ENCODE measurements at regions not wholly inside any gene's neighbourhood (a gene's known extent, or its start where the extent isn't known, plus 50 kb on each side); places are given as distances from the start of the nearest gene placed in this dataset.

GRCh38 chr4:96698831-96699230 is 858.9 kb downstream of the PDHA2 start:
- TF ChIP-seq EZH2phosphoT487 (IDR thresholded peaks at IDR 0.05; ENCODE audit: borderline replicate concordance) (no peak), POLR2AphosphoS5 (IDR thresholded peaks at IDR 0.05; ENCODE audit: low read depth, low read length) (no peak), YY1 (IDR thresholded peaks at IDR 0.05; ENCODE audit: extremely low read depth, insufficient replicate concordance, low read depth, low read length) (no peak), EZH2 (IDR thresholded peaks at IDR 0.05) (no peak), EGR1 (IDR thresholded peaks at IDR 0.05; ENCODE audit: low read depth) (no peak), ELF1 (IDR thresholded peaks at IDR 0.05; ENCODE audit: borderline replicate concordance, low read depth) (no peak), SRF (IDR thresholded peaks at IDR 0.05; ENCODE audit: low read depth) (no peak), POLR2A (IDR thresholded peaks at IDR 0.05; ENCODE audit: borderline replicate concordance, extremely low read depth, insufficient read depth, insufficient read length) (no peak), CEBPB (IDR thresholded peaks at IDR 0.05; ENCODE audit: low read depth) (no peak), SP1 (IDR thresholded peaks at IDR 0.05; ENCODE audit: low read depth) (no peak)
- TF ChIP-seq, protein P1, sequence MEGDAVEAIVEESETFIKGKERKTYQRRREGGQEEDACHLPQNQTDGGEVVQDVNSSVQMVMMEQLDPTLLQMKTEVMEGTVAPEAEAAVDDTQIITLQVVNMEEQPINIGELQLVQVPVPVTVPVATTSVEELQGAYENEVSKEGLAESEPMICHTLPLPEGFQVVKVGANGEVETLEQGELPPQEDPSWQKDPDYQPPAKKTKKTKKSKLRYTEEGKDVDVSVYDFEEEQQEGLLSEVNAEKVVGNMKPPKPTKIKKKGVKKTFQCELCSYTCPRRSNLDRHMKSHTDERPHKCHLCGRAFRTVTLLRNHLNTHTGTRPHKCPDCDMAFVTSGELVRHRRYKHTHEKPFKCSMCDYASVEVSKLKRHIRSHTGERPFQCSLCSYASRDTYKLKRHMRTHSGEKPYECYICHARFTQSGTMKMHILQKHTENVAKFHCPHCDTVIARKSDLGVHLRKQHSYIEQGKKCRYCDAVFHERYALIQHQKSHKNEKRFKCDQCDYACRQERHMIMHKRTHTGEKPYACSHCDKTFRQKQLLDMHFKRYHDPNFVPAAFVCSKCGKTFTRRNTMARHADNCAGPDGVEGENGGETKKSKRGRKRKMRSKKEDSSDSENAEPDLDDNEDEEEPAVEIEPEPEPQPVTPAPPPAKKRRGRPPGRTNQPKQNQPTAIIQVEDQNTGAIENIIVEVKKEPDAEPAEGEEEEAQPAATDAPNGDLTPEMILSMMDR (IDR thresholded peaks at IDR 0.05 in 2 of 3, conservative IDR thresholded peaks at IDR 0.05 in 1 of 3; ENCODE audit: borderline replicate concordance in 1 of 3, insufficient read depth in 1 of 3, low read depth in 2 of 3, low read length in 2 of 3), result no peak
- TF ChIP-seq, protein P2, sequence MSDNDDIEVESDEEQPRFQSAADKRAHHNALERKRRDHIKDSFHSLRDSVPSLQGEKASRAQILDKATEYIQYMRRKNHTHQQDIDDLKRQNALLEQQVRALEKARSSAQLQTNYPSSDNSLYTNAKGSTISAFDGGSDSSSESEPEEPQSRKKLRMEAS (IDR thresholded peaks at IDR 0.05), result no peak
- TF ChIP-seq, protein P3, sequence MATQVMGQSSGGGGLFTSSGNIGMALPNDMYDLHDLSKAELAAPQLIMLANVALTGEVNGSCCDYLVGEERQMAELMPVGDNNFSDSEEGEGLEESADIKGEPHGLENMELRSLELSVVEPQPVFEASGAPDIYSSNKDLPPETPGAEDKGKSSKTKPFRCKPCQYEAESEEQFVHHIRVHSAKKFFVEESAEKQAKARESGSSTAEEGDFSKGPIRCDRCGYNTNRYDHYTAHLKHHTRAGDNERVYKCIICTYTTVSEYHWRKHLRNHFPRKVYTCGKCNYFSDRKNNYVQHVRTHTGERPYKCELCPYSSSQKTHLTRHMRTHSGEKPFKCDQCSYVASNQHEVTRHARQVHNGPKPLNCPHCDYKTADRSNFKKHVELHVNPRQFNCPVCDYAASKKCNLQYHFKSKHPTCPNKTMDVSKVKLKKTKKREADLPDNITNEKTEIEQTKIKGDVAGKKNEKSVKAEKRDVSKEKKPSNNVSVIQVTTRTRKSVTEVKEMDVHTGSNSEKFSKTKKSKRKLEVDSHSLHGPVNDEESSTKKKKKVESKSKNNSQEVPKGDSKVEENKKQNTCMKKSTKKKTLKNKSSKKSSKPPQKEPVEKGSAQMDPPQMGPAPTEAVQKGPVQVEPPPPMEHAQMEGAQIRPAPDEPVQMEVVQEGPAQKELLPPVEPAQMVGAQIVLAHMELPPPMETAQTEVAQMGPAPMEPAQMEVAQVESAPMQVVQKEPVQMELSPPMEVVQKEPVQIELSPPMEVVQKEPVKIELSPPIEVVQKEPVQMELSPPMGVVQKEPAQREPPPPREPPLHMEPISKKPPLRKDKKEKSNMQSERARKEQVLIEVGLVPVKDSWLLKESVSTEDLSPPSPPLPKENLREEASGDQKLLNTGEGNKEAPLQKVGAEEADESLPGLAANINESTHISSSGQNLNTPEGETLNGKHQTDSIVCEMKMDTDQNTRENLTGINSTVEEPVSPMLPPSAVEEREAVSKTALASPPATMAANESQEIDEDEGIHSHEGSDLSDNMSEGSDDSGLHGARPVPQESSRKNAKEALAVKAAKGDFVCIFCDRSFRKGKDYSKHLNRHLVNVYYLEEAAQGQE (IDR thresholded peaks at IDR 0.05; ENCODE audit: low read depth), result no peak
